IPS-NIHi11 (cell line): ENCODE measurements at regions not wholly inside any gene's neighbourhood (a gene's known extent, or its start where the extent isn't known, plus 50 kb on each side); places are given as distances from the start of the nearest gene placed in this dataset.
A peak's percentile ranks its signal among the peaks of the same experiment; 100 is the strongest.

ENCODE experiments used
- DNase-seq: peaks from one replicate; pipeline ENCODE4 v3.0.0; 2012; ENCODE audit warnings: mixed read lengths, low spot score

DNA sequence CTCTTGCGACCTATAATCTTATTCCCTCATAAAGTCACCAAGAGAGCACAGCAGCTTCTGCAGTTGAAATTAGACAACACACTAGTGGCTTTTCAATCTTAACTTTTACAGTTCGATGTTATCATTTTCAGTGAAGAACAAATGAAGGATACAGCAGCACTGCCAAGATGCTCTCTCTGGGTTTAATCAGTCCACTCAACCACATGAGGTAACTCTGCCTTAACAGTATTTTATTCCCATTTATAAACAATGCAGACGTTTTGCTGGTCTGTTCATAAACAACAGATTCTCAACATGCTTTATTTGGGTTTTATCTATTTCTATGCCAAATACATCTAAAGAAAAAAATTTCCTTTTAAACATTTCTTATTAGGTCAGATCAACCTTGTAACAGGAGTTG, 646.0 kb upstream of the FAM241A start:
- no peak for DNase-seq

DNA sequence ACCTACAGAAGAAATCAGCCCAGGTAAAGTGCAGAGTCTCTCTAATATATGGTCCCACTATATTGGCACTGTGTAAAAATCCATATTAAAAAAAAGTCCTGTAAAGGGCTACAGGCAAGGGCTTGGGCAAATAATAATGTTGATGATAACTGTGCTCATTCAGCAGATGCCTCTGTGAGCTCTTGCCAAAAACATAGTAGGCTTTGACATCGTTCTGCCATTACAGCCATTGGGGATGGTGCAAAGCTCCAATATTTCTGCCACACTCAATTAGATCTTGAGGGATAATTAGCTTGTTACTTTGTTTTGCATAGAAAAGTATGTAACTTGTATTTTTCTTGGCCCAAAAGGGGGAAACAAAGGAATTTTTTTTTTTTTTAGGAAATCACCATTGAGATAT, 645.5 kb upstream of the FAM241A start:
- no peak for DNase-seq

- DNase-seq, result no peak
Observed at GRCh38 chr4:111500858-111501257, 644.4 kb upstream of the FAM241A start.

- no peak for DNase-seq
Observed at GRCh38 chr4:111501946-111502345, 643.3 kb upstream of the FAM241A start.

DNA sequence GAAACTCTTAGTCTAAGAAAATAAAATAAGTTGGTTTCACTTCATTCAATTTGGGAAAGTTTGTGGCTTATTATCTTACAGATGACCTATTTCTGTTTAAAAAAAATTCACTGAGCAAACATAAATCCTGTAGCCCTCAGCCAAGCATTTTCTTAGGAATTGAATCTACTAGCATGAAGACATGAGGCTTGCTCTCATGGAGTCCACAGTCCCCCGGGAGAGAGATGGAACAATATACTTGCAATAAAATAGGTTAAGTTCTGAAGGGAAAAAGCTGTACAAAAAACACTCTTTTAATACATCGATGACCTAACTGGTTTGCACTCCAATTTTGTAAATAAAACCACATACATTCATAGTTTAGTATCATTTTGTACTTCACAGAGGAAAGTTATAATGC, 642.6 kb upstream of the FAM241A start:
- DNase-seq, result no peak

- DNase-seq, result no peak
Observed at GRCh38 chr4:111506706-111507105, 638.5 kb upstream of the FAM241A start.

- no peak for DNase-seq
Observed at GRCh38 chr4:111510535-111510934, 634.7 kb upstream of the FAM241A start.

DNA sequence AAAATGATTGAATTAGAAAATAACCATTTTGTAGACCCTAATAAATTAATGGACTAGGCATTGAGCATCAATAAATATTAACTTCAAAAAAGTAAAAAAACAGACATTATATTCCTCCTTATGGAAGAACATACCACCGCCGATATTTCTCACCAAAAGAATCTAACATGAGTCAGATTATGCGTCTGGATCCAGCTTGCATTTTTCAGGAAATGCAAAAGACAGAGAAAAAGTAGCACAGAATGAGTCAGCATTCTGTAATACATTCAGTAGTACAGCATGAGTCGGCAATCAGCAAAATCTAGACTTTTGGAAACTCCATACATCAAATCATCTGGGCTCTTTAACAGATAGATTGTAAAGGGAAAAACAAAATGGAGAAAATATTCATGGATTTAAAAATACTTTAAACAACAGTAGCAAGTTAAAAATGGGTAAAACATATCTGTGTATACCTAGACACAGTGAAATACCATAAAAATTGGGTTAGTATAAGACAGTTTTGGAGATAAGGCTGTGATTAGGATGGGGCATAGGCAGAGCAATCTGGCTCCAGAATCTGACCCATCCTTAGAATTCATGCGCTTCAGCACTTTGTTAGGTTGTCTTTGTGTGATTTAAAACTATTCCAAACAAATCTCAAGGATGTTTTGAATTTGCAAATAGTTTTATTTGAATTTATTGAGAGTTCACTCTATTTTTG, 633.0 kb upstream of the FAM241A start:
- DNase-seq, result no peak

DNA sequence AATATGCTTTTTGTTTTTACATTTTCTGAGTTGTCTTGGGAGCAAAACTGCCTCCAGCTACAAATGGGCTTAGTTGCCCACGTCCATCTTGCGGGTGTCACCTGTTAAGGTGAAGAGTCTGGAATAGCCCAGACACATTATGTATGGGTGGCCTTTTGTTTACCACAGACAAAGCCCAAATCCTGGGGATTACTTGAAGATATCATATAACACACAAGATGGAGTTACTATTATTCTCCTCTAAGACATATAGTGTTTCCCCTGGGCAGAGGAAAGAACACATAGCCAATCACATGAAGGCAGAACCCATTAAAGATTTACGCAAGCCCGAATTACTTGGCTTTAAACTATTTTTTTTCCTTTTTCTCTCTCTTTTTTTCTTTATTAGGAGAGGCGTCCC, 625.6 kb upstream of the FAM241A start:
- peak; percentile 4 for DNase-seq

DNA sequence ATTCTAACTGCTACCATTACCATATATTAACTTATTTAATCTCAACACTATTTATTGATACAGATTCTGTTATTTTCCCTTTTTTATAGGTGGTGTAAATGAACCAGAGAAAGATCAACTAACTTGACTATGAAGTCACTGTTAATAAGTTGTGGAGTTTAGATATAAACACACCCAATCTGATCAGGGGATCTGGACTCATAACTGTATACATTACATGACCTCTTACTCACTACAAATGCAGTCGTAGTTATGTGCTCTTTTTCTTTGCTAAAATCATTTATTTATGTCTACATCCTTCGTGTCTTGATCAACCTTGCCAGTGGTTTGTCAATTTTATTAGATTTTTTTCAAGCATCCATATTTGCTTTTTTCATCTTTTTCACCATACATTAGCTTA, 614.8 kb upstream of the FAM241A start:
- DNase-seq, result no peak

GRCh38 chr4:111535792-111536191, 609.5 kb upstream of the FAM241A start:
- no peak for DNase-seq

GRCh38 chr4:111537165-111537564, 608.1 kb upstream of the FAM241A start:
- no peak for DNase-seq

- no peak for DNase-seq
Observed at GRCh38 chr4:111537871-111538270, 607.4 kb upstream of the FAM241A start.

DNA sequence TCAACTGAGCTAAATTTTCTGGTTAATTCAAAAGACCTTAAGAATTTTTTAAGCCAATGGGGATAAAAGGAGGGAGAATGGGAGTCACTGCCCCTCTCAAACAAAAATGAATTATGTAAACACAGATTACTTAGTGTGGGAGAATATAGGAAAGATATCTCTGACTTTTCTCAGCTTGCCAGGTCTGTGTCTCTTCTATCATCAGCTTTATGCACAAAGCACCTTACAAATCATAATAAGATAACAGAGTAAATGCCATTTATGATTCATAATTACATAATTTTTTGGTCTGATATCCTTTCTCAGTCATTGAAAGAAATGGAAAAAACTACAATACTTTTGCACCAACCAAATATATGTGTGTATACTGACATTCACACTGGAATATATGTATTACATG, 604.6 kb upstream of the FAM241A start:
- no peak for DNase-seq

DNA sequence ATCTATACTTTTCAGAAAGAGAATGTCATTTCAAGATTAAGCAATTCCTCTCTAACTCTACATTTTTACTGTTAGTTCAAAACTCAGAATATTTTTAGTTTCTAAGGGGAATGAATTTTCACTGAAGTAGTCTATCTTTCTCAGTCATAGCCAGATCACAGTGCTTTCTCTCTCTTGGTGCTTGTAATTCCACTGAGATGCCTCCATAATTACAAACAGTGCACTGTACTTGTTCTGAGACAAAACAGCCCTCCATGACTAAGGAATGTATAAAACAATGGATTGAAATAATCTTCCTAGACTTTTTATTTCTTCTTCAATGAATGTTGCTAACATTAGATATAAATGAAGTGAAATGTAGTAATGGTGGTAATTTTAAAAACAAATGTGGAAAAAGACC, 603.2 kb upstream of the FAM241A start:
- DNase-seq, result no peak

DNA sequence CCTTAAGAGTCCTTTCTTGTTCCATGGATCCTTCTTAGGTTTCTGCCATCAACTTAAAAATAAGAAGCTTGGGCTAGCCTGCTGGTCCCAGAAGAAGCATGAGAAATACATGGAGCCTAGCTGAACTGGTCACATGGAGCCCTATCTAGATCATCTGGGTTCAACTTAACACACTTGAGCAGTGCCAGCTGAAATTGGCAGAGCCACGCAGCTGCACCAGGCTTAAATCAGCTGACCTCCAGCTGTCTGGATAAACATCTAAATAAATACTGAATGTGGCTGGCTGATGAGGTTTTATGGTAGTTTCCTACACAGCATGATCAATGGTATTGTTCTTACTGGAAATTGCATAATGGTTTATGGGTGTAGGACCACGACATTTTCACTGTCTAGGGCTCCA, 598.4 kb upstream of the FAM241A start:
- DNase-seq, result no peak

DNA sequence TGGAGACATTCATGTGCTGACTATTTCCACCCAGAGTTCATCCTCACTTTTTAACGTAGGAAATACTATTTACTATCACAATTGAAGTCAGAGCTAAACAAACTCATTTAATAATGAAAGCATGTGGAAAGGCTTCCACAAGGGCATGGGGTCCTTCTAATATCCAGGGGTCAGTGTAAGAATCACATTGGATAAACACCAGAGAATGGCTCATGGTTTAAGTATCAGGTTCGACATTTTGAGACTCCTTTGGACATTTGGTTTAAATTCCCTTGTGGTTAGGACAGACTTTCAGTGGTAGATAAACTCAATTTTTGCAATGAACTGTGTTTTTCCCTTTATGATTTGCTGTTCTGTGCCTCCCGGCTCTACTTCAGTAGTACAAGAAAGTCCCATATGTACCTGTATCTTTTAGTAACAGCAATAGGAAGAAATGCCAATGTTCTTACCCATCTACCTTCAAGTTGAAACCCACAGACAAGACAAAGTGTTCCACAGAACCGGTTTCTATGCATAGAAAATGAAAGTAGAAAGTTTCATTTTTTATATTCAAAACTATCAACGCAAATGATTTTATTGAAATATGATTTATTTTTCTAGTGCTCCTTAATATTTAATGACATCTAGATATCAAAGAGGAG, 589.0 kb upstream of the FAM241A start:
- DNase-seq, result no peak

DNA sequence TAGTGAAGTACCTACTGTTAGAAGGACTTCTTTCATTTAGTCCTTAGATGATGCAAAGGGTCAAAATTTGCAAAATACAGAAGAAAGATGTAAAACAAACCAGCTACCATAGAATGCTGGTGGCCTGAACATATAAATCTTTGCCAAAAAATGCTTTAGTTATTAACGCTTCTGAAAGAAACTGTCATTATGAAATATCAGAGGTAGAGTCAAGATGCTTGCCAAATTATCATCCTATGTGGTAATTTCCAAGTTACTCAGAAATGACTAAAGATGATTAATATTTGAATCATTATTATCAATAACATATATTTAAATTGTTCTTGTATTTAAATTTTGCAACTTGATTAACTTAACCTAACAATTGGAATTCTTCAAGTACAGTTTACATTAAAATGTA, 588.4 kb upstream of the FAM241A start:
- DNase-seq, result no peak

GRCh38 chr4:111562826-111563225, 582.4 kb upstream of the FAM241A start:
- no peak for DNase-seq

DNA sequence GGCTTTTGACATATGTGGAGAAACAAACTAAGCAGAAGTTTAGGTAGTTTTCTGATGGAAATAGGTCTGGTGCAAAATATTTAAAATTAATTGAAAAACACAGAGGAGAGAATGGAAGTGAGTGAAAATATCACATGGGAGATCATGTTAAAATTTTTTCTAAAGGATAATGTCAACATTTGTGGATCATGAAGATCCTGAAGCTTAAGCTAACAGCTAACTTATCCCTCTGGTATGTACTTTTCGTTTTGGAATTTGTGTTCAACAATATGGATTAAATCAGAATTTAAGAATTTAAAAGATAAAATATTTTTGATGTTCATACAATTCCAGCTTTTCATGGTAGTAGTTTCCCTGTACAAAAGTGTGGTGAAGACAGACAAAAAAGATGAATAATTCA, 572.8 kb upstream of the FAM241A start:
- DNase-seq, result no peak

GRCh38 chr4:111573386-111573785, 571.9 kb upstream of the FAM241A start:
- DNase-seq, result no peak

DNA sequence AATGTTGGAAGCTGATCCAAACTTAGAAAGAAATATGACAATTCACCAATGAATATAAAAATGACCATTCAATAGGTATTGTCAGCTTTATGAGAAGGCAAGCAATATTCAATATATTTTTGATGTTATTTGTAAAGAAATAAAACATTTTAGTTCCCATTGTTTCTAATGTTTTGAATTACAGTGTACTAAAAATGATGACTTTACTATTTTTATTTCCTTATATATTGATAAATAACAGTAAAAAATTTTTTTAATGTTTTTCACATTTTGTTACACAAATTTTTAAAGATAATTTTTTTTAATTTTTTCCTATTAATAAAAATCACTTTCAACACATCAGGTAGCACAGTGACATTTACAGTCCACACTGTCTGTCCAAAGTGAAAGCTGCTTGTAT, 565.5 kb upstream of the FAM241A start:
- DNase-seq, result no peak

DNA sequence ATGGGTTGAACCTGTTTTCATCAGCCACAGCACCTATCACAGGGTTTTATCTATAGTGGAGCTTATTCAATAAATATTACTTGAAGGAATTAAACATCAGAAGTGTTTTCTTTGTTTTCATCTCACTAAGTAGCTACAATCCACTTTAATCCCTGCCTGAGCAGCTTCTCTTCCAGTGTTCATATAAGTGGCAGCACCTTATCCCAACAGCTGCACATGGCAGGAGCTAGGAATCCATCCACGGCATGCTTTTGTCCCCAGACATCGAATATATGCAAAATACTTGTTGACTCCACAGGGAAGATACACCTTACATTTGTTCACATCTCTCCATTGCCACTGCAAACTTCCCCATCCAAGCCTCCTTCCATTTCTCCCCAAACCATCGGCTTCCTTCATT, 549.8 kb upstream of the FAM241A start:
- DNase-seq, result no peak

GRCh38 chr4:111596491-111596890, 548.8 kb upstream of the FAM241A start:
- DNase-seq, result no peak
